ENCODE measurements at regions not wholly inside any gene's neighbourhood (a gene's known extent, or its start where the extent isn't known, plus 50 kb on each side); places are given as distances from the start of the nearest gene placed in this dataset.

DNA sequence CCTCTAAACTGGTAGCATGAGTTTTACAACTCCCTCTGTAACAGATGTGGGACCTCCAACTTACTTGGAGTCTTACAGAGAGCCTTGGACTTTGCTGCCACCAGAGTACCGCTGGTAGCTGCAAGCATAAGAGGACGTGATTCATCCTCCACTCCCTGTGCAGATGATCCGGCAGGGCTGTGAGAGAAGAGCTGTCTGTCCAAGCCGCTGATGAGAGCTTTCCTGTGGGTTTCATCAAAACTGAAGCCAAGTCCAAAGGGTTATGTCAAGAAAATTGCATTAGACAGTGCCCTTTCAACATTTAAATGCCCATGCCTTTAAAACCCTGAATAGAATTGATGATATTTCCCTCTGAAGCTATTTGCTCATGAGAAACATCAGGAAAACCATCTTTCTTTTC is 85.8 kb downstream of the LLPH start (continued):
- TF ChIP-seq KAT8 (CRISPR knock-in tag; IDR thresholded peaks at IDR 0.05): 0 out of 2 replicates have a peak, but pooled peaks have one; percentile 28
- TF ChIP-seq, protein P1, sequence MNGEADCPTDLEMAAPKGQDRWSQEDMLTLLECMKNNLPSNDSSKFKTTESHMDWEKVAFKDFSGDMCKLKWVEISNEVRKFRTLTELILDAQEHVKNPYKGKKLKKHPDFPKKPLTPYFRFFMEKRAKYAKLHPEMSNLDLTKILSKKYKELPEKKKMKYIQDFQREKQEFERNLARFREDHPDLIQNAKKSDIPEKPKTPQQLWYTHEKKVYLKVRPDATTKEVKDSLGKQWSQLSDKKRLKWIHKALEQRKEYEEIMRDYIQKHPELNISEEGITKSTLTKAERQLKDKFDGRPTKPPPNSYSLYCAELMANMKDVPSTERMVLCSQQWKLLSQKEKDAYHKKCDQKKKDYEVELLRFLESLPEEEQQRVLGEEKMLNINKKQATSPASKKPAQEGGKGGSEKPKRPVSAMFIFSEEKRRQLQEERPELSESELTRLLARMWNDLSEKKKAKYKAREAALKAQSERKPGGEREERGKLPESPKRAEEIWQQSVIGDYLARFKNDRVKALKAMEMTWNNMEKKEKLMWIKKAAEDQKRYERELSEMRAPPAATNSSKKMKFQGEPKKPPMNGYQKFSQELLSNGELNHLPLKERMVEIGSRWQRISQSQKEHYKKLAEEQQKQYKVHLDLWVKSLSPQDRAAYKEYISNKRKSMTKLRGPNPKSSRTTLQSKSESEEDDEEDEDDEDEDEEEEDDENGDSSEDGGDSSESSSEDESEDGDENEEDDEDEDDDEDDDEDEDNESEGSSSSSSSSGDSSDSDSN (CRISPR knock-in tag; IDR thresholded peaks at IDR 0.05): peak; percentile 68; the same call in 1 of the 2 replicates
- no peak for TF ChIP-seq CREM (IDR thresholded peaks at IDR 0.05)
- no peak for TF ChIP-seq CREM (CRISPR knock-in tag; IDR thresholded peaks at IDR 0.05)
- no peak for TF ChIP-seq CREB1 (IDR thresholded peaks at IDR 0.05)
- 0 out of 2 replicates have a peak, but pooled peaks have one; percentile 31 for TF ChIP-seq CREB1 (CRISPR knock-in tag; IDR thresholded peaks at IDR 0.05)
- 0 out of 2 replicates have a peak, but pooled peaks have one; percentile 39 for TF ChIP-seq ZNF264 (CRISPR knock-in tag; IDR thresholded peaks at IDR 0.05)
- peak; percentile 22; the same call in 1 of the 2 replicates for TF ChIP-seq SMC3 (IDR thresholded peaks at IDR 0.05; ENCODE audit: low read length)
- peak; percentile 32 for TF ChIP-seq TEAD3 (CRISPR knock-in tag; optimal IDR thresholded peaks at IDR 0.05; ENCODE audit: borderline replicate concordance)
- no peak for TF ChIP-seq EZH2 (conservative IDR thresholded peaks at IDR 0.05; ENCODE audit: low read depth, low read length)
- no peak for TF ChIP-seq PHF5A (CRISPR knock-in tag; IDR thresholded peaks at IDR 0.05; ENCODE audit: low read depth, unreplicated experiment)
- peak; percentile 30 for TF ChIP-seq STAG1 (CRISPR knock-in tag; IDR thresholded peaks at IDR 0.05)
- no peak for TF ChIP-seq MED13 (CRISPR knock-in tag; IDR thresholded peaks at IDR 0.05)
- TF ChIP-seq CEBPG (CRISPR knock-in tag; IDR thresholded peaks at IDR 0.05): peak; percentile 32; the same call in 1 of the 2 replicates
- TF ChIP-seq, protein P2, sequence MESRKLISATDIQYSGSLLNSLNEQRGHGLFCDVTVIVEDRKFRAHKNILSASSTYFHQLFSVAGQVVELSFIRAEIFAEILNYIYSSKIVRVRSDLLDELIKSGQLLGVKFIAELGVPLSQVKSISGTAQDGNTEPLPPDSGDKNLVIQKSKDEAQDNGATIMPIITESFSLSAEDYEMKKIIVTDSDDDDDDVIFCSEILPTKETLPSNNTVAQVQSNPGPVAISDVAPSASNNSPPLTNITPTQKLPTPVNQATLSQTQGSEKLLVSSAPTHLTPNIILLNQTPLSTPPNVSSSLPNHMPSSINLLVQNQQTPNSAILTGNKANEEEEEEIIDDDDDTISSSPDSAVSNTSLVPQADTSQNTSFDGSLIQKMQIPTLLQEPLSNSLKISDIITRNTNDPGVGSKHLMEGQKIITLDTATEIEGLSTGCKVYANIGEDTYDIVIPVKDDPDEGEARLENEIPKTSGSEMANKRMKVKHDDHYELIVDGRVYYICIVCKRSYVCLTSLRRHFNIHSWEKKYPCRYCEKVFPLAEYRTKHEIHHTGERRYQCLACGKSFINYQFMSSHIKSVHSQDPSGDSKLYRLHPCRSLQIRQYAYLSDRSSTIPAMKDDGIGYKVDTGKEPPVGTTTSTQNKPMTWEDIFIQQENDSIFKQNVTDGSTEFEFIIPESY (CRISPR knock-in tag; IDR thresholded peaks at IDR 0.05): 0 out of 2 replicates have a peak, but pooled peaks have one; percentile 19
- TF ChIP-seq ZNF574 (CRISPR knock-in tag; IDR thresholded peaks at IDR 0.05): 0 out of 2 replicates have a peak, but pooled peaks have one; percentile 13
- no peak for TF ChIP-seq ZBTB7B (CRISPR knock-in tag; IDR thresholded peaks at IDR 0.05)
- TF ChIP-seq CTCF (CRISPR knock-in tag; IDR thresholded peaks at IDR 0.05): peak; percentile 28; the same call in 1 of the 2 replicates
- TF ChIP-seq BCL6 (CRISPR knock-in tag; IDR thresholded peaks at IDR 0.05): no peak
- TF ChIP-seq, protein P3, sequence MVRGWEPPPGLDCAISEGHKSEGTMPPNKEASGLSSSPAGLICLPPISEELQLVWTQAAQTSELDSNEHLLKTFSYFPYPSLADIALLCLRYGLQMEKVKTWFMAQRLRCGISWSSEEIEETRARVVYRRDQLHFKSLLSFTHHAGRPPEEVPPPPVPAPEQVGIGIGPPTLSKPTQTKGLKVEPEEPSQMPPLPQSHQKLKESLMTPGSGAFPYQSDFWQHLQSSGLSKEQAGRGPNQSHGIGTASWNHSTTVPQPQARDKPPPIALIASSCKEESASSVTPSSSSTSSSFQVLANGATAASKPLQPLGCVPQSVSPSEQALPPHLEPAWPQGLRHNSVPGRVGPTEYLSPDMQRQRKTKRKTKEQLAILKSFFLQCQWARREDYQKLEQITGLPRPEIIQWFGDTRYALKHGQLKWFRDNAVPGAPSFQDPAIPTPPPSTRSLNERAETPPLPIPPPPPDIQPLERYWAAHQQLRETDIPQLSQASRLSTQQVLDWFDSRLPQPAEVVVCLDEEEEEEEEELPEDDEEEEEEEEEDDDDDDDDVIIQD (CRISPR knock-in tag; IDR thresholded peaks at IDR 0.05; ENCODE audit: low read depth): peak; percentile 56; the same call in 1 of the 2 replicates
- no peak for TF ChIP-seq ZNF775 (CRISPR knock-in tag; IDR thresholded peaks at IDR 0.05; ENCODE audit: borderline replicate concordance)
- no peak for TF ChIP-seq NFIC (IDR thresholded peaks at IDR 0.05; ENCODE audit: low read length)
- TF ChIP-seq CCDC6 (CRISPR knock-in tag; IDR thresholded peaks at IDR 0.05): no peak

Data from HepG2 (cell line).